Kidney (tissue), 13 donors: ENCODE measurements at regions not wholly inside any gene's neighbourhood (a gene's known extent, or its start where the extent isn't known, plus 50 kb on each side); places are given as distances from the start of the nearest gene placed in this dataset.
"Not testable (repeated sequence)": the region's sequence is repeated elsewhere in the genome, so short reads cannot be mapped to it uniquely, and the experiment has no call there.

Experiments
- DNase-seq, 5 donors: peaks; one replicate each; pipeline ENCODE4 v3.0.0-alpha.2; 2013 to 2020
- FAIRE-seq: peaks from 2 replicates; lab custom pipeline; 2012; peaks lifted over from hg19 to GRCh38; lab: Jason Lieb, UNC
- H3K27ac ChIP-seq, 2 donors: one replicate each; pipeline ENCODE4 v1.7.0; 2013; ENCODE audit warnings: low read depth in 2 of 2, low read length in 2 of 2, inconsistent platforms in 1 of 2
- H3K27me3 ChIP-seq: one replicate; pipeline ENCODE4 v1.7.1; 2013; ENCODE audit warnings: low read length, inconsistent platforms; ENCODE audit not compliant: control insufficient read depth, insufficient read depth
- H3K36me3 ChIP-seq, 3 donors: one replicate each; pipeline versions ENCODE4 v1.7.0 to v1.7.1; 2013; ENCODE audit warnings: low read length in 3 of 3, control low read depth in 1 of 3, inconsistent platforms in 1 of 3; ENCODE audit not compliant: insufficient read depth in 3 of 3, control insufficient read depth in 2 of 3
- H3K4me1 ChIP-seq, 3 donors: one replicate each; pipeline versions ENCODE4 v1.7.0 to v1.7.1; 2013; ENCODE audit warnings: low read length in 3 of 3, inconsistent platforms in 1 of 3, low read depth in 1 of 3; ENCODE audit not compliant: control insufficient read depth in 2 of 3, insufficient read depth in 2 of 3
- H3K4me3 ChIP-seq, 3 donors: one replicate each; pipeline versions ENCODE4 v1.7.0 to v1.8.1; 2013; ENCODE audit warnings: low read length in 3 of 3, control low read depth in 1 of 3, inconsistent platforms in 1 of 3
- H3K9ac ChIP-seq, 3 donors: one replicate each; pipeline versions ENCODE4 v1.7.0 to v1.7.1; 2013; ENCODE audit warnings: low read length in 3 of 3, control low read depth in 1 of 3, inconsistent platforms in 1 of 3
- H3K9me3 ChIP-seq, 3 donors: one replicate each; pipeline versions ENCODE4 v1.7.0 to v1.7.1; 2013; ENCODE audit warnings: low read length in 3 of 3, control low read depth in 1 of 3, inconsistent platforms in 1 of 3; ENCODE audit not compliant: control insufficient read depth in 2 of 3, insufficient read depth in 1 of 3
- CTCF ChIP-seq: IDR thresholded peaks from 3 replicates; pipeline ENCODE4 v1.5.1; 2012; ENCODE audit warnings: mild to moderate bottlenecking, moderate library complexity, borderline replicate concordance; ENCODE audit not compliant: insufficient read depth; ENCODE audit errors: extremely low read depth
- intact Hi-C: fragments of 100-400 bp; cut with DNase I; formaldehyde crosslinking; loops from one replicate; pipeline ENCODE4 v1.11.1; 2022
- donor health status: control.
- donor health status: control.
- donor health status: control.
- donor health status: control.
- donor health status: control.
- donor health status: DM: yes; HTN: yes; CAD: no.
- donor health status: Normal renal cell carcinoma (clear cell type).

GRCh38 chr2:91742973-91743490 lies 3051.6 kb downstream of the RPIA start:
- not testable (repeated sequence) for H3K9me3 ChIP-seq, H3K36me3 ChIP-seq, FAIRE-seq

GRCh38 chr2:91743910-91744309 lies 3052.4 kb downstream of the RPIA start:
- H3K9me3 ChIP-seq, H3K36me3 ChIP-seq, H3K9ac ChIP-seq, H3K4me3 ChIP-seq, FAIRE-seq, H3K27me3 ChIP-seq, H3K27ac ChIP-seq, DNase-seq, intact Hi-C loops, H3K4me1 ChIP-seq: not testable (repeated sequence)

More at GRCh38 chr2:91742973-91743490, 3051.6 kb downstream of the RPIA start:
- H3K9ac ChIP-seq, intact Hi-C loops, H3K27ac ChIP-seq, H3K27me3 ChIP-seq, H3K4me3 ChIP-seq, H3K4me1 ChIP-seq: not testable (repeated sequence)
- DNase-seq = peak in 2 of 5 donors; percentile 14 to 23

- H3K4me3 ChIP-seq = not testable (repeated sequence)
These were observed 3053.2 kb downstream of the RPIA start for GRCh38 chr2:91744700-91745141.

GRCh38 chr2:91748902-91749301 lies 3057.4 kb downstream of the RPIA start:
- Histone ChIP-seq H3K4me3 (no peak overlapping the region), H3K27ac (no peak overlapping the region), H3K36me3 (no peaks in the 10 kb centered on the region), H3K9ac (no peak overlapping the region), H3K9me3 (no peaks in the 10 kb centered on the region), H3K4me1 (no peaks in the 10 kb centered on the region), H3K27me3 (no peaks in the 10 kb centered on the region)
- intact Hi-C loops = no loop called here
- TF ChIP-seq CTCF = no peak
- DNase-seq (no peak), FAIRE-seq (no peak)

More at GRCh38 chr2:91744700-91745141, 3053.2 kb downstream of the RPIA start:
- H3K27ac ChIP-seq, intact Hi-C loops, FAIRE-seq, H3K36me3 ChIP-seq, H3K9ac ChIP-seq, H3K9me3 ChIP-seq, H3K4me1 ChIP-seq, DNase-seq, H3K27me3 ChIP-seq: not testable (repeated sequence)

GRCh38 chr2:91749665-91750064 lies 3058.2 kb downstream of the RPIA start:
- H3K27me3 ChIP-seq, intact Hi-C loops, H3K36me3 ChIP-seq, H3K9ac ChIP-seq, H3K27ac ChIP-seq, H3K4me1 ChIP-seq, DNase-seq, H3K9me3 ChIP-seq, H3K4me3 ChIP-seq, FAIRE-seq: not testable (repeated sequence)

- H3K4me1 ChIP-seq, H3K9me3 ChIP-seq, H3K9ac ChIP-seq, intact Hi-C loops, H3K27me3 ChIP-seq, DNase-seq, H3K27ac ChIP-seq, H3K4me3 ChIP-seq, FAIRE-seq, H3K36me3 ChIP-seq: not testable (repeated sequence)
These were observed 3068.0 kb downstream of the RPIA start for GRCh38 chr2:91759361-91759941.

- H3K4me1 ChIP-seq, H3K36me3 ChIP-seq, DNase-seq, H3K27ac ChIP-seq, FAIRE-seq, H3K9me3 ChIP-seq, intact Hi-C loops, H3K4me3 ChIP-seq, H3K27me3 ChIP-seq, H3K9ac ChIP-seq: not testable (repeated sequence)
These were observed 3069.2 kb downstream of the RPIA start for GRCh38 chr2:91760672-91761071.

GRCh38 chr2:91762312-91762711 lies 3070.8 kb downstream of the RPIA start:
- H3K36me3 ChIP-seq, H3K4me1 ChIP-seq, DNase-seq, H3K9ac ChIP-seq, H3K27me3 ChIP-seq, FAIRE-seq, intact Hi-C loops, H3K9me3 ChIP-seq, H3K4me3 ChIP-seq, H3K27ac ChIP-seq: not testable (repeated sequence)
